ENCODE measurements at regions not wholly inside any gene's neighbourhood (a gene's known extent, or its start where the extent isn't known, plus 50 kb on each side); places are given as distances from the start of the nearest gene placed in this dataset.
A peak's percentile ranks its signal among the peaks of the same experiment; 100 is the strongest.

- TF ChIP-seq ZC3H11A (IDR thresholded peaks at IDR 0.05): peak; percentile 50
- TF ChIP-seq, protein P1, sequence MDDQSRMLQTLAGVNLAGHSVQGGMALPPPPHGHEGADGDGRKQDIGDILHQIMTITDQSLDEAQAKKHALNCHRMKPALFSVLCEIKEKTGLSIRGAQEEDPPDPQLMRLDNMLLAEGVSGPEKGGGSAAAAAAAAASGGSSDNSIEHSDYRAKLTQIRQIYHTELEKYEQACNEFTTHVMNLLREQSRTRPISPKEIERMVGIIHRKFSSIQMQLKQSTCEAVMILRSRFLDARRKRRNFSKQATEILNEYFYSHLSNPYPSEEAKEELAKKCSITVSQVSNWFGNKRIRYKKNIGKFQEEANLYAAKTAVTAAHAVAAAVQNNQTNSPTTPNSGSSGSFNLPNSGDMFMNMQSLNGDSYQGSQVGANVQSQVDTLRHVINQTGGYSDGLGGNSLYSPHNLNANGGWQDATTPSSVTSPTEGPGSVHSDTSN (IDR thresholded peaks at IDR 0.05): no peak
- Histone ChIP-seq H3K4me3 (no peak overlapping the region), H3K27ac (no peak overlapping the region), H3K4me2 (no peak overlapping the region), H3K4me1 (no peaks in the 10 kb centered on the region), H3K9me3 (peaks cover 7% of the 10 kb centered on the region; the same call in 1 of the 3 replicates)
- ATAC-seq: no peak
- ChIA-PET CTCF (interaction anchor here (0.5 to 1.0 kb wide), 2 partner anchors 14 to 262 kb away, joined by 3 to 5 read pairs; no protein-coding TSS in a partner anchor), POLR2A (no interaction called here)
- DNase-seq (ENCODE audit: low read depth in 1 of 2, low spot score in 1 of 2): no peak
- FAIRE-seq: no peak
- 80% methylated on average over 2 of the region's 2 CpGs for WGBS (ENCODE audit: missing lambda C conversion rate)
Measured at GRCh38 chrX:40182615-40183014, 84.9 kb upstream of the BCOR start.

DNA sequence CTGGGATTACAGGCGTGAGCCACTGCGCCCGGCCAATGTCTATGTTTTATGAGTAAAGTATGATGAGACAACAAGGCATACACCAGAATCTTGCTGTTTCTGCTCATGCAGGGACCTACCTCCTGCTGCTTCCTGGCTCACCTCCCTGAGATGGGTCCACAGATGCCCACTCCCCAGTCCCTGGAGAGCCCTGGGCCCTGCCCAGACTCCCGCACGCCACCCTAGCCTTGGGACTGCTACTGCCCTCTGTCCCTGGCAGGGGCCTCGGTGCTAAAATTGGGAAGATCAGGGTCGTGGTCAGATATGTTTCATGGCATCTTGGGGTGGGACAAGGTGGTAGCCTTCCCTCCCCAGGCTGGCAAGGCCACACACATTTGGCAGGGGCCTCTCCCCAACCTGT is 84.3 kb upstream of the BCOR start:
- DNase-seq (ENCODE audit: low read depth in 1 of 2, low spot score in 1 of 2) (no peak), FAIRE-seq (no peak), ATAC-seq (no peak)
- Histone ChIP-seq H3K9me3 (peaks cover 7% of the 10 kb centered on the region; the same call in 1 of the 3 replicates), H3K4me1 (peaks cover 4% of the 10 kb centered on the region; the same call in 2 of the 3 replicates), H3K4me3 (no peak overlapping the region), H3K27ac (no peak overlapping the region), H3K4me2 (no peak overlapping the region)
- WGBS (ENCODE audit: missing lambda C conversion rate): 82% methylated on average over 7 of the region's 7 CpGs
- ChIA-PET POLR2A (no interaction called here), CTCF (no interaction called here)
- TF ChIP-seq HES2 (IDR thresholded peaks at IDR 0.05): no peak
- no peak for TF ChIP-seq NR3C1 (IDR thresholded peaks at IDR 0.05)
- TF ChIP-seq ZNF302 (CRISPR knock-in tag; IDR thresholded peaks at IDR 0.05): no peak
- no peak for TF ChIP-seq EHF (CRISPR knock-in tag; IDR thresholded peaks at IDR 0.05)
- no peak for TF ChIP-seq NPAS2 (CRISPR knock-in tag; IDR thresholded peaks at IDR 0.05; ENCODE audit: borderline replicate concordance)
- TF ChIP-seq CBX8 (IDR thresholded peaks at IDR 0.05): no peak
- TF ChIP-seq KDM5A (IDR thresholded peaks at IDR 0.05): no peak
- TF ChIP-seq ZC3H11A (IDR thresholded peaks at IDR 0.05): no peak
- no peak for TF ChIP-seq SMC3 (IDR thresholded peaks at IDR 0.05)
- no peak for TF ChIP-seq ZSCAN20 (CRISPR knock-in tag; IDR thresholded peaks at IDR 0.05)
- TF ChIP-seq USF2 (IDR thresholded peaks at IDR 0.05): no peak
- no peak for TF ChIP-seq RFX5 (IDR thresholded peaks at IDR 0.05)
- no peak for TF ChIP-seq FOSL2 (IDR thresholded peaks at IDR 0.05)
- no peak for TF ChIP-seq FOSL2 (CRISPR knock-in tag; IDR thresholded peaks at IDR 0.05)

DNA sequence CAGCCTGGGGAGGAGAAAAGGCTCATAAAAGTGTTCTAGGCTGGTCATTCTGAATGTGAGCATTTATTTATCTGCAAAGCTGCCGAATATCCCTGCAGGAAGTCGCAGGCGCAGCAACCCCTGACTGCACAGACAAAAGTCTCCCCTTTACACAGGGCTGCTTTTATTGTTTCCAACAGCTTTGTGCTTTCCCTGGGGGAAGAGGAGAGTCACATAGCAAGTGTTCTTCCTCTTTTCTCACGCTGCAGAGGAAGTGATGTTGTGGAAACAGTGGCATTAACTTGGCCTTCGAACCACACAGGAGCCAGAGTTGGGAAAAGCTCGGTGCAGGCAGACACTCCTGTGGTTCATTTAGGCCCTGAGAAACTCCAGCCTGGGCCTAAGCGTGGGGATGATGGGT is 81.5 kb upstream of the BCOR start:
- H3K27ac ChIP-seq: no peak overlapping the region
- TF ChIP-seq PHF8 (IDR thresholded peaks at IDR 0.05; ENCODE audit: borderline replicate concordance, low read depth) (no peak), HDAC2 (IDR thresholded peaks at IDR 0.05) (no peak), RAD21 (conservative IDR thresholded peaks at IDR 0.05 in 1 of 2, IDR thresholded peaks at IDR 0.05 in 1 of 2) (no peak), BHLHE40 (IDR thresholded peaks at IDR 0.05; ENCODE audit: low read depth, low read length) (no peak), TP53 (CRISPR knock-in tag; IDR thresholded peaks at IDR 0.05) (no peak), USF2 (IDR thresholded peaks at IDR 0.05) (no peak), HOXB13 (CRISPR knock-in tag; IDR thresholded peaks at IDR 0.05; ENCODE audit: low read depth) (no peak), SREBF2 (IDR thresholded peaks at IDR 0.05) (no peak), NPAS2 (CRISPR knock-in tag; IDR thresholded peaks at IDR 0.05; ENCODE audit: borderline replicate concordance) (no peak), ESRRA (IDR thresholded peaks at IDR 0.05; ENCODE audit: borderline replicate concordance, low read length) (no peak), ELK1 (IDR thresholded peaks at IDR 0.05; ENCODE audit: low read depth, low read length) (no peak)
- ChIA-PET POLR2A (no interaction called here), CTCF (no interaction called here)
- 81% methylated on average over 6 of the region's 7 CpGs for WGBS (ENCODE audit: missing lambda C conversion rate)
- no peak overlapping the region for H3K4me3 ChIP-seq
- no peak overlapping the region for H3K4me2 ChIP-seq
- no peak for ATAC-seq
- no peak for FAIRE-seq
- peaks cover 7% of the 10 kb centered on the region; the same call in 2 of the 3 replicates for H3K4me1 ChIP-seq
- no peak for DNase-seq (ENCODE audit: low read depth in 1 of 2, low spot score in 1 of 2)
- H3K9me3 ChIP-seq: no peaks in the 10 kb centered on the region
